Fibroblast of lung (primary cell): ENCODE measurements at regions not wholly inside any gene's neighbourhood (a gene's known extent, or its start where the extent isn't known, plus 50 kb on each side); places are given as distances from the start of the nearest gene placed in this dataset.
A peak's percentile ranks its signal among the peaks of the same experiment; 100 is the strongest.

Source experiments
- CTCF ChIP-seq, 2 donors: IDR thresholded peaks in 1 of 2; conservative IDR thresholded peaks in 1 of 2; 1 replicate in 1 of 2; 2 replicates in 1 of 2; pipeline ENCODE4 v1.5.1; 2011 to 2012; ENCODE audit warnings: low read length in 2 of 2, control low read depth in 1 of 2, inconsistent platforms in 1 of 2, low read depth in 1 of 2, mild to moderate bottlenecking in 1 of 2
- EZH2 ChIP-seq: IDR thresholded peaks from 2 replicates; pipeline ENCODE4 v1.5.1; 2012; ENCODE audit warnings: low read length, control low read depth, mild to moderate bottlenecking; ENCODE audit errors: missing control alignments

- TF ChIP-seq EZH2 (no peak), CTCF (conservative IDR thresholded peaks at IDR 0.05 in 1 of 2, IDR thresholded peaks at IDR 0.05 in 1 of 2; ENCODE audit: low read depth in 1 of 2, low read length in 2 of 2) (peak; percentile 30 to 40)
Measured at GRCh38 chr12:46944088-46944487, 118.3 kb upstream of the SLC38A4 start.
